HepG2 (cell line): ENCODE measurements at regions not wholly inside any gene's neighbourhood (a gene's known extent, or its start where the extent isn't known, plus 50 kb on each side); places are given as distances from the start of the nearest gene placed in this dataset.

Experiments used
- ATAC-seq: fragments of 200-7000 bp; cut with Tn5 transposase; 3 replicates; pipeline ENCODE4 v1.9.1; 2020; ENCODE audit warnings: mild to moderate bottlenecking, moderate library complexity
- BruUV-seq: library from RNA; stranded (reverse); fragments of 400-500 nt; replicated peaks from 2 replicates; lab custom pipeline; 2021; lab: Mats Ljungman, UMichigan
- CTCF ChIA-PET: fragments of 300-600 bp; formaldehyde crosslinking; extraction: SDS; loops from one replicate; lab custom pipeline; 2021; ENCODE audit warnings: low total read pairs, inconsistent platforms, low intra/inter-chr PET ratio; lab: Yijun Ruan, JAX
- POLR2A ChIA-PET: fragments of 350-600 bp; sonication (Branson Sonifier 250); formaldehyde crosslinking; loops from one replicate; lab custom pipeline; 2020; ENCODE audit warnings: antibody characterized with exemption, inconsistent platforms; lab: Yijun Ruan, JAX
- DNase-seq: peaks from one replicate; pipeline ENCODE4 v3.0.0-alpha.2; 2015; ENCODE audit warnings: low spot score
- FAIRE-seq: peaks from 3 replicates; lab custom pipeline; 2011; peaks lifted over from hg19 to GRCh38; lab: Jason Lieb, UNC
- H2AFZ ChIP-seq: one replicate; pipeline ENCODE4 v1.6.1; 2011; ENCODE audit warnings: low read length, inconsistent platforms
- H3K27ac ChIP-seq: fragments of 300-600 bp; 3 replicates; pipeline ENCODE4 v1.8.0; 2011; ENCODE audit warnings: mixed run types, mild to moderate bottlenecking, mixed read lengths, low read length, inconsistent platforms; ENCODE audit not compliant: insufficient read depth; ENCODE audit errors: extremely low read length
- H3K27me3 ChIP-seq, 2 experiments: fragments of 200-600 bp in 1 of 2; 2 replicates in 1 of 2; 3 replicates in 1 of 2; pipeline versions ENCODE4 v1.6.0 to v1.8.0; 2011; ENCODE audit warnings: low read length in 2 of 2, mild to moderate bottlenecking in 2 of 2, moderate library complexity in 2 of 2, inconsistent platforms in 1 of 2; ENCODE audit not compliant: insufficient read depth in 2 of 2, control insufficient read depth in 1 of 2
- H3K36me3 ChIP-seq, 2 experiments: fragments of 200-600 bp in 1 of 2; replicated peaks in 1 of 2; 2 replicates in 1 of 2; 3 replicates in 1 of 2; pipeline versions ENCODE4 v1.5.1 to v1.8.0; 2011; ENCODE audit warnings: low read length in 2 of 2, inconsistent platforms in 1 of 2; ENCODE audit not compliant: insufficient read depth in 2 of 2, control insufficient read depth in 1 of 2
- H3K4me1 ChIP-seq: 2 replicates; pipeline ENCODE4 v1.5.1; 2012; ENCODE audit warnings: low read length, inconsistent platforms; ENCODE audit not compliant: insufficient read depth
- H3K4me2 ChIP-seq: 2 replicates; pipeline ENCODE4 v1.6.0; 2011; ENCODE audit warnings: low read depth, low read length, inconsistent platforms
- H3K4me3 ChIP-seq, 3 experiments: fragments of 200-600 bp in 1 of 3; sonication (generic), shearing (Covaris generic) in 1 of 3; replicated peaks in 1 of 3; 2 replicates each; pipeline ENCODE4 v1.5.1; 2011 to 2016; ENCODE audit warnings: low read length in 3 of 3, inconsistent platforms in 2 of 3, low read depth in 2 of 3, mild to moderate bottlenecking in 2 of 3, control low read depth in 1 of 3, mixed read lengths in 1 of 3; ENCODE audit not compliant: insufficient read depth in 1 of 3
- H3K79me2 ChIP-seq: one replicate; pipeline ENCODE4 v1.6.1; 2011; ENCODE audit warnings: low read length, inconsistent platforms; ENCODE audit not compliant: insufficient read depth
- H3K9ac ChIP-seq: 2 replicates; pipeline ENCODE4 v1.6.0; 2011; ENCODE audit warnings: mild to moderate bottlenecking, low read depth, low read length, inconsistent platforms; ENCODE audit not compliant: insufficient read depth
- H3K9me3 ChIP-seq: 2 replicates; pipeline ENCODE4 v1.5.1; 2012; ENCODE audit warnings: mild to moderate bottlenecking, low read length
- H4K20me1 ChIP-seq: 2 replicates; pipeline ENCODE4 v1.6.0; 2011; ENCODE audit warnings: inconsistent platforms, mild to moderate bottlenecking, low read length, moderate library complexity; ENCODE audit not compliant: insufficient read depth
- ADNP ChIP-seq: sonication (generic); formaldehyde crosslinking; IDR thresholded peaks from 2 replicates; pipeline ENCODE4 v1.4.0; 2020; ENCODE audit warnings: missing genetic modification reagents
- CREB1 ChIP-seq, 2 experiments: fragments of 450-650 bp in 1 of 2; IDR thresholded peaks; 2 replicates each; pipeline ENCODE4 v1.6.1; 2016 to 2017; ENCODE audit warnings: control low read depth in 1 of 2, mild to moderate bottlenecking in 1 of 2, missing compliant biosample characterization in 1 of 2, missing genetic modification characterization in 1 of 2
- HNRNPLL ChIP-seq: fragments of 200-400 bp; formaldehyde crosslinking; IDR thresholded peaks from 2 replicates; pipeline ENCODE4 v1.6.1; 2017; ENCODE audit warnings: mild to moderate bottlenecking, low read depth, low read length; ENCODE audit not compliant: poor library complexity, severe bottlenecking
- MAFF ChIP-seq: IDR thresholded peaks from 2 replicates; pipeline ENCODE4 v1.6.1; 2011; ENCODE audit warnings: low read depth, low read length, improper control_type of control experiment
- MAFK ChIP-seq, 2 experiments: IDR thresholded peaks in 1 of 2; conservative IDR thresholded peaks in 1 of 2; 2 replicates each; pipeline ENCODE4 v1.6.1; 2011; ENCODE audit warnings: improper control_type of control experiment in 2 of 2, low read length in 2 of 2
- MBNL3 ChIP-seq: fragments of 250-450 bp; sonication (Bioruptor Pico); conservative IDR thresholded peaks from 2 replicates; pipeline ENCODE4 v1.8.0; 2022; ENCODE audit warnings: mild to moderate bottlenecking, inconsistent platforms
- NBN ChIP-seq: fragments of 450-650 bp; conservative IDR thresholded peaks from 2 replicates; pipeline ENCODE4 v1.6.1; 2017
- NCOA1 ChIP-seq: sonication (generic); formaldehyde crosslinking; IDR thresholded peaks from 2 replicates; pipeline ENCODE4 v1.9.0; 2021; ENCODE audit warnings: missing genetic modification reagents
- PCBP2 ChIP-seq: fragments of 200-400 bp; formaldehyde crosslinking; optimal IDR thresholded peaks from 2 replicates; pipeline ENCODE3; 2018; ENCODE audit warnings: low read length, low read depth; ENCODE audit not compliant: poor library complexity, severe bottlenecking
- ZNF138 ChIP-seq: sonication (generic); formaldehyde crosslinking; IDR thresholded peaks from 2 replicates; pipeline ENCODE4 v1.5.0; 2020; ENCODE audit warnings: mild to moderate bottlenecking, low read depth, missing genetic modification reagents
- ZNF292 ChIP-seq: sonication (generic); formaldehyde crosslinking; IDR thresholded peaks from 2 replicates; pipeline ENCODE4 v1.8.1; 2022; ENCODE audit warnings: mild to moderate bottlenecking, low read depth, missing genetic modification reagents, borderline replicate concordance
- WGBS: methylation state at CpG from one replicate; pipeline ENCODE4 v1.1.6; 2017; ENCODE audit warnings: low lambda C conversion rate; 5-methylcytosine and 5-hydroxymethylcytosine counted together
- in situ Hi-C: cut with HindIII; loops from 2 replicates; pipeline ENCODE4 v1.10.0; 2017; ENCODE audit warnings: low pct_unique_long_range_greater_than_20kb; ENCODE audit not compliant: extremely low pct_ligation_motif_present
- intact Hi-C: fragments of 100-400 bp; cut with micrococcal nuclease; formaldehyde crosslinking; loops from one replicate; pipeline ENCODE4 v1.10.0; 2022; ENCODE audit not compliant: unreplicated experiment
- TF ChIP-seq, protein P1 (sequence below): IDR thresholded peaks from 2 replicates; pipeline ENCODE4 v1.6.1; 2018; ENCODE audit warnings: missing genetic modification reagents, mild to moderate bottlenecking, missing compliant biosample characterization
- TF ChIP-seq, protein P2 (sequence below): sonication (generic); formaldehyde crosslinking; IDR thresholded peaks from 2 replicates; pipeline ENCODE4 v1.9.0; 2021; ENCODE audit warnings: missing genetic modification reagents, borderline replicate concordance
- TF ChIP-seq, protein P3 (sequence below): sonication (generic); formaldehyde crosslinking; IDR thresholded peaks from 2 replicates; pipeline ENCODE4 v1.5.0; 2020; ENCODE audit warnings: missing genetic modification reagents

DNA sequence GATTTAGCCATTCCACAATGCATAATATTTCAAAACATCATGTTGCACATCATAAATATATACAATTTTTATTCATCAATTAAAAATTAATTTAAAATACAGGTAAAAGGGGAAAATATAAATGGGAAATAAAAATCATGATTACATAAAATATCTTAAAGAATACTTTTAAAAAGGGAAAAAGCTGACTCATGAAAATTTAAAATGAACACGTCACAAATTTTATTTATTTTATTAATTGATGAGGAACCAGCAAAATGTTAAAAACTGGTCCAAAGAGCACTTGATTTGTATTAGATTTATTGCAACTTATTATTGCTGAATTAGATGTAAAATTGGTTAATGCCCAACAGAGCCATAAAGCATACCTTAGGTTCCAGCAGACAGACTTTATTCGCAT, 78.5 kb upstream of the ANK2 start:
- Histone ChIP-seq H3K9ac (no peak overlapping the region), H2AFZ (no peak overlapping the region), H3K9me3 (no peaks in the 10 kb centered on the region), H3K36me3 (no peaks in the 10 kb centered on the region), H3K4me1 (no peaks in the 10 kb centered on the region), H3K4me3 (no peak overlapping the region), H3K27me3 (no peaks in the 10 kb centered on the region), H3K27ac (no peak overlapping the region), H4K20me1 (no peaks in the 10 kb centered on the region), H3K4me2 (no peak overlapping the region), H3K79me2 (no peaks in the 10 kb centered on the region)
- POLR2A ChIA-PET = no interaction called here
- ATAC-seq (no peak), FAIRE-seq (no peak), DNase-seq (no peak)
- TF ChIP-seq PCBP2 (no peak), NBN (no peak), ADNP (CRISPR knock-in tag) (no peak), MAFK (conservative IDR thresholded peaks at IDR 0.05 in 1 of 2, IDR thresholded peaks at IDR 0.05 in 1 of 2; ENCODE audit: low read length in 2 of 2) (peak; percentile 82 to 97), MAFF (peak; percentile 92), NCOA1 (CRISPR knock-in tag) (no peak), HNRNPLL (no peak), MBNL3 (CRISPR knock-in tag) (no peak), ZNF292 (no peak), CREB1 (IDR thresholded peaks at IDR 0.05) (0 out of 2 replicates have a peak, but pooled peaks have one; percentile 5), CREB1 (CRISPR knock-in tag; IDR thresholded peaks at IDR 0.05) (no peak), ZNF138 (CRISPR knock-in tag) (no peak)
- TF ChIP-seq, protein P1, sequence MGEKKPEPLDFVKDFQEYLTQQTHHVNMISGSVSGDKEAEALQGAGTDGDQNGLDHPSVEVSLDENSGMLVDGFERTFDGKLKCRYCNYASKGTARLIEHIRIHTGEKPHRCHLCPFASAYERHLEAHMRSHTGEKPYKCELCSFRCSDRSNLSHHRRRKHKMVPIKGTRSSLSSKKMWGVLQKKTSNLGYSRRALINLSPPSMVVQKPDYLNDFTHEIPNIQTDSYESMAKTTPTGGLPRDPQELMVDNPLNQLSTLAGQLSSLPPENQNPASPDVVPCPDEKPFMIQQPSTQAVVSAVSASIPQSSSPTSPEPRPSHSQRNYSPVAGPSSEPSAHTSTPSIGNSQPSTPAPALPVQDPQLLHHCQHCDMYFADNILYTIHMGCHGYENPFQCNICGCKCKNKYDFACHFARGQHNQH = no peak
- TF ChIP-seq, protein P2, sequence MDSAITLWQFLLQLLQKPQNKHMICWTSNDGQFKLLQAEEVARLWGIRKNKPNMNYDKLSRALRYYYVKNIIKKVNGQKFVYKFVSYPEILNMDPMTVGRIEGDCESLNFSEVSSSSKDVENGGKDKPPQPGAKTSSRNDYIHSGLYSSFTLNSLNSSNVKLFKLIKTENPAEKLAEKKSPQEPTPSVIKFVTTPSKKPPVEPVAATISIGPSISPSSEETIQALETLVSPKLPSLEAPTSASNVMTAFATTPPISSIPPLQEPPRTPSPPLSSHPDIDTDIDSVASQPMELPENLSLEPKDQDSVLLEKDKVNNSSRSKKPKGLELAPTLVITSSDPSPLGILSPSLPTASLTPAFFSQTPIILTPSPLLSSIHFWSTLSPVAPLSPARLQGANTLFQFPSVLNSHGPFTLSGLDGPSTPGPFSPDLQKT (CRISPR knock-in tag) = no peak
- TF ChIP-seq, protein P3, sequence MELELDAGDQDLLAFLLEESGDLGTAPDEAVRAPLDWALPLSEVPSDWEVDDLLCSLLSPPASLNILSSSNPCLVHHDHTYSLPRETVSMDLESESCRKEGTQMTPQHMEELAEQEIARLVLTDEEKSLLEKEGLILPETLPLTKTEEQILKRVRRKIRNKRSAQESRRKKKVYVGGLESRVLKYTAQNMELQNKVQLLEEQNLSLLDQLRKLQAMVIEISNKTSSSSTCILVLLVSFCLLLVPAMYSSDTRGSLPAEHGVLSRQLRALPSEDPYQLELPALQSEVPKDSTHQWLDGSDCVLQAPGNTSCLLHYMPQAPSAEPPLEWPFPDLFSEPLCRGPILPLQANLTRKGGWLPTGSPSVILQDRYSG (CRISPR knock-in tag) = no peak
- intact Hi-C loops (no loop called here), in situ Hi-C loops (no loop called here)
- 30% methylated on average over 2 of the region's 2 CpGs for WGBS
- no TSS peak for BruUV-seq
- CTCF ChIA-PET = no interaction called here
